SK-N-MC (cell line): ENCODE measurements at regions not wholly inside any gene's neighbourhood (a gene's known extent, or its start where the extent isn't known, plus 50 kb on each side); places are given as distances from the start of the nearest gene placed in this dataset.

Experiments used
- EZH2 ChIP-seq: fragments of 200-600 bp; sonication (generic); IDR thresholded peaks from one replicate; pipeline ENCODE4 v1.6.1; 2017; ENCODE audit warnings: antibody characterized with exemption
- POLR2AphosphoS5 ChIP-seq: IDR thresholded peaks from 2 replicates; pipeline ENCODE4 v1.6.1; 2012; ENCODE audit warnings: mild to moderate bottlenecking, low read depth, low read length, borderline replicate concordance

DNA sequence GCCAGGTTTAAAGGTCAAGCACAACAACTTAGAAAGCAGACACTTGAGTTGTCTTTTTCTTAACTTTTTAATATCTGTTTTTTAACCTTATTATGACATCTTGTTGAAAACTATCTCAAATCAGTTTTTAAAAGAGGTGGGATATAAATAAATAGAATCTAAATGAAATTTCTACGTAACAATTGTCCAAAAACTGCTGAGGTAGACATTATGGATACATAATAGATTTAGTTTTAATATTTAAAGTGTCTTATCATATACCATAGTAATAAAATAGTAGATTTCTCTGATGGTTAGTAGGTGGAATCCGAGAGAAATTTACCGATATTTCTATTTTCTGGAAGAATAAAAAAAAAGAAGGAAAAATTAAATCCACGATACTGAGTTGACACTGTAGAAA is 113.9 kb upstream of the MMS22L start:
- no peak for TF ChIP-seq EZH2
- no peak for TF ChIP-seq POLR2AphosphoS5
